Ishikawa (cell line): ENCODE measurements at regions not wholly inside any gene's neighbourhood (a gene's known extent, or its start where the extent isn't known, plus 50 kb on each side); places are given as distances from the start of the nearest gene placed in this dataset.

Experiments
- CEBPB ChIP-seq: IDR thresholded peaks from 2 replicates; pipeline ENCODE4 v1.6.1; 2012
- EGR1 ChIP-seq: IDR thresholded peaks from 2 replicates; pipeline ENCODE4 v1.6.1; 2012
- FOXM1 ChIP-seq: IDR thresholded peaks from 2 replicates; pipeline ENCODE4 v1.6.1; 2012; ENCODE audit warnings: low read depth, borderline replicate concordance
- NFIC ChIP-seq: IDR thresholded peaks from 2 replicates; pipeline ENCODE4 v1.6.1; 2012
- RAD21 ChIP-seq: IDR thresholded peaks from 2 replicates; pipeline ENCODE4 v1.6.1; 2012; ENCODE audit warnings: low read depth
- TAF1 ChIP-seq: IDR thresholded peaks from 2 replicates; pipeline ENCODE4 v1.6.1; 2012; ENCODE audit warnings: low read depth, mild to moderate bottlenecking
- TCF12 ChIP-seq: IDR thresholded peaks from 2 replicates; pipeline ENCODE4 v1.6.1; 2012; ENCODE audit warnings: low read depth
- TEAD4 ChIP-seq: IDR thresholded peaks from 2 replicates; pipeline ENCODE4 v1.6.1; 2012
- YY1 ChIP-seq: IDR thresholded peaks from 2 replicates; pipeline ENCODE4 v1.6.1; 2012; ENCODE audit warnings: low read depth
- TF ChIP-seq, protein P1 (sequence below): IDR thresholded peaks from 2 replicates; pipeline ENCODE4 v1.6.1; 2012
- TF ChIP-seq, protein P2 (sequence below): IDR thresholded peaks from 2 replicates; pipeline ENCODE4 v1.6.1; 2012; ENCODE audit warnings: low read depth, mild to moderate bottlenecking
- TF ChIP-seq, protein P3 (sequence below): IDR thresholded peaks from 2 replicates; pipeline ENCODE4 v1.6.1; 2012

DNA sequence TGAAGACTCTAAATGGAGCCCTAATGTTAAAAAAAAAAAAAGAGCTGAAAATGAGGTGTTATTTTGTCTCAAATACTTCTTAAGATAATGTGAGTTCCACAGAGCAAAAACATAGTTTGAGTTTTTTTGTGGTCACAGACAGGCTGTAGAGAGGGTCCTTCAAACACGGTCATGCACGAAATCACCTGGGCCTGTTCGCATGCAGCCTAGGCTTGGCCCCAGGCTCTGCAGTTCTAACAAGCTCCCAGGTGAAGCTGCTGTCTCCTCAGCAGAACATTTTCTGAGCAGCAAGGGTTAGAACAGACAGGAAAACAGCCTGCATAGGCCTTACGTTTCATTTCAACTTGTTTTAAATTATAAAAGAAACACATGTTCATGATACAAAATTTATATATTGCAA is 65.4 kb upstream of the TBPL2 start:
- TF ChIP-seq, protein P1, sequence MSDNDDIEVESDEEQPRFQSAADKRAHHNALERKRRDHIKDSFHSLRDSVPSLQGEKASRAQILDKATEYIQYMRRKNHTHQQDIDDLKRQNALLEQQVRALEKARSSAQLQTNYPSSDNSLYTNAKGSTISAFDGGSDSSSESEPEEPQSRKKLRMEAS, result no peak
- TF ChIP-seq NFIC (no peak), YY1 (no peak), TCF12 (no peak), RAD21 (no peak), CEBPB (no peak), TAF1 (no peak), TEAD4 (no peak), EGR1 (no peak), FOXM1 (no peak)
- TF ChIP-seq, protein P2, sequence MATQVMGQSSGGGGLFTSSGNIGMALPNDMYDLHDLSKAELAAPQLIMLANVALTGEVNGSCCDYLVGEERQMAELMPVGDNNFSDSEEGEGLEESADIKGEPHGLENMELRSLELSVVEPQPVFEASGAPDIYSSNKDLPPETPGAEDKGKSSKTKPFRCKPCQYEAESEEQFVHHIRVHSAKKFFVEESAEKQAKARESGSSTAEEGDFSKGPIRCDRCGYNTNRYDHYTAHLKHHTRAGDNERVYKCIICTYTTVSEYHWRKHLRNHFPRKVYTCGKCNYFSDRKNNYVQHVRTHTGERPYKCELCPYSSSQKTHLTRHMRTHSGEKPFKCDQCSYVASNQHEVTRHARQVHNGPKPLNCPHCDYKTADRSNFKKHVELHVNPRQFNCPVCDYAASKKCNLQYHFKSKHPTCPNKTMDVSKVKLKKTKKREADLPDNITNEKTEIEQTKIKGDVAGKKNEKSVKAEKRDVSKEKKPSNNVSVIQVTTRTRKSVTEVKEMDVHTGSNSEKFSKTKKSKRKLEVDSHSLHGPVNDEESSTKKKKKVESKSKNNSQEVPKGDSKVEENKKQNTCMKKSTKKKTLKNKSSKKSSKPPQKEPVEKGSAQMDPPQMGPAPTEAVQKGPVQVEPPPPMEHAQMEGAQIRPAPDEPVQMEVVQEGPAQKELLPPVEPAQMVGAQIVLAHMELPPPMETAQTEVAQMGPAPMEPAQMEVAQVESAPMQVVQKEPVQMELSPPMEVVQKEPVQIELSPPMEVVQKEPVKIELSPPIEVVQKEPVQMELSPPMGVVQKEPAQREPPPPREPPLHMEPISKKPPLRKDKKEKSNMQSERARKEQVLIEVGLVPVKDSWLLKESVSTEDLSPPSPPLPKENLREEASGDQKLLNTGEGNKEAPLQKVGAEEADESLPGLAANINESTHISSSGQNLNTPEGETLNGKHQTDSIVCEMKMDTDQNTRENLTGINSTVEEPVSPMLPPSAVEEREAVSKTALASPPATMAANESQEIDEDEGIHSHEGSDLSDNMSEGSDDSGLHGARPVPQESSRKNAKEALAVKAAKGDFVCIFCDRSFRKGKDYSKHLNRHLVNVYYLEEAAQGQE, result no peak
- TF ChIP-seq, protein P3, sequence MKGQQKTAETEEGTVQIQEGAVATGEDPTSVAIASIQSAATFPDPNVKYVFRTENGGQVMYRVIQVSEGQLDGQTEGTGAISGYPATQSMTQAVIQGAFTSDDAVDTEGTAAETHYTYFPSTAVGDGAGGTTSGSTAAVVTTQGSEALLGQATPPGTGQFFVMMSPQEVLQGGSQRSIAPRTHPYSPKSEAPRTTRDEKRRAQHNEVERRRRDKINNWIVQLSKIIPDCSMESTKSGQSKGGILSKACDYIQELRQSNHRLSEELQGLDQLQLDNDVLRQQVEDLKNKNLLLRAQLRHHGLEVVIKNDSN, result no peak
